ENCODE measurements at regions not wholly inside any gene's neighbourhood (a gene's known extent, or its start where the extent isn't known, plus 50 kb on each side); places are given as distances from the start of the nearest gene placed in this dataset.
"Not testable (repeated sequence)": the region's sequence is repeated elsewhere in the genome, so short reads cannot be mapped to it uniquely, and the experiment has no call there.

- Mint-ChIP-seq H3K27ac (no peak overlapping the region), H3K36me3 (ENCODE audit: low read depth) (no peaks in the 10 kb centered on the region), H3K9me3 (ENCODE audit: low read depth) (no peaks in the 10 kb centered on the region), H3K4me1 (no peaks in the 10 kb centered on the region), H3K27me3 (peaks cover 12% of the 10 kb centered on the region), H3K4me3 (no peak overlapping the region)
- ChIA-PET POLR2A (no interaction called here), CTCF (interaction anchor here (0.5 kb wide), 1 partner anchor 40 kb away, joined by 3 read pairs; no protein-coding TSS in a partner anchor)
- DNase-seq (no peak), ATAC-seq (no peak)
- intact Hi-C loops (cut with DNase I, micrococcal nuclease): no loop called here
Observed at GRCh38 chr6:3615391-3616380, 135.8 kb downstream of the PXDC1 start.

GRCh38 chr6:3614918-3615317, 136.6 kb downstream of the PXDC1 start:
- ChIA-PET POLR2A (no interaction called here), CTCF (no interaction called here)
- H3K4me3 Mint-ChIP-seq: no peak overlapping the region
- no peaks in the 10 kb centered on the region for H3K9me3 Mint-ChIP-seq (ENCODE audit: low read depth)
- DNase-seq (no peak), ATAC-seq (no peak)
- intact Hi-C loops (cut with DNase I, micrococcal nuclease): no loop called here
- H3K36me3 Mint-ChIP-seq (ENCODE audit: low read depth): no peaks in the 10 kb centered on the region
- H3K27ac Mint-ChIP-seq: no peak overlapping the region
- H3K4me1 Mint-ChIP-seq: no peaks in the 10 kb centered on the region
- H3K27me3 Mint-ChIP-seq: peaks cover 12% of the 10 kb centered on the region

GRCh38 chr6:3613565-3613964, 137.9 kb downstream of the PXDC1 start:
- H3K4me1 Mint-ChIP-seq; H3K4me3 Mint-ChIP-seq; POLR2A ChIA-PET; intact Hi-C loops (cut with DNase I, micrococcal nuclease); ATAC-seq; H3K9me3 Mint-ChIP-seq (ENCODE audit: low read depth); CTCF ChIA-PET; DNase-seq; H3K27ac Mint-ChIP-seq; H3K36me3 Mint-ChIP-seq (ENCODE audit: low read depth): not testable (repeated sequence)
- H3K27me3 Mint-ChIP-seq: peaks cover 12% of the 10 kb centered on the region

- no peaks in the 10 kb centered on the region for H3K9me3 Mint-ChIP-seq (ENCODE audit: low read depth)
- CTCF ChIA-PET: interaction anchor here (0.9 kb wide), 1 partner anchor 14 kb away, joined by 3 read pairs; no protein-coding TSS in a partner anchor
- ATAC-seq: no peak
Observed at GRCh38 chr6:3612341-3613041, 139.0 kb downstream of the PXDC1 start.

GRCh38 chr6:3610921-3611320, 140.6 kb downstream of the PXDC1 start:
- intact Hi-C loops (cut with DNase I, micrococcal nuclease): no loop called here

More at GRCh38 chr6:3612341-3613041, 139.0 kb downstream of the PXDC1 start:
- Mint-ChIP-seq H3K27ac (no peak overlapping the region), H3K4me1 (no peaks in the 10 kb centered on the region), H3K36me3 (ENCODE audit: low read depth) (no peaks in the 10 kb centered on the region), H3K4me3 (no peak overlapping the region), H3K27me3 (peaks cover 12% of the 10 kb centered on the region)
- intact Hi-C loops (cut with DNase I, micrococcal nuclease): no loop called here
- no peak for DNase-seq
- POLR2A ChIA-PET: no interaction called here

GRCh38 chr6:3610206-3610605, 141.3 kb downstream of the PXDC1 start:
- Mint-ChIP-seq H3K4me1 (no peaks in the 10 kb centered on the region), H3K36me3 (ENCODE audit: low read depth) (no peaks in the 10 kb centered on the region), H3K27ac (no peak overlapping the region), H3K27me3 (peaks cover 12% of the 10 kb centered on the region), H3K9me3 (ENCODE audit: low read depth) (no peaks in the 10 kb centered on the region), H3K4me3 (no peak overlapping the region)
- intact Hi-C loops (cut with DNase I, micrococcal nuclease): no loop called here
- ChIA-PET CTCF (interaction anchor here (0.6 to 0.7 kb wide), 3 partner anchors 96 to 692 kb away, joined by 3 read pairs; no protein-coding TSS in a partner anchor), POLR2A (no interaction called here)
- DNase-seq (no peak), ATAC-seq (no peak)

More at GRCh38 chr6:3610921-3611320, 140.6 kb downstream of the PXDC1 start:
- H3K36me3 Mint-ChIP-seq (ENCODE audit: low read depth): no peaks in the 10 kb centered on the region
- ATAC-seq (no peak), DNase-seq (no peak)
- peaks cover 12% of the 10 kb centered on the region for H3K27me3 Mint-ChIP-seq
- no peaks in the 10 kb centered on the region for H3K9me3 Mint-ChIP-seq (ENCODE audit: low read depth)
- ChIA-PET CTCF (no interaction called here), POLR2A (no interaction called here)
- H3K27ac Mint-ChIP-seq: no peak overlapping the region
- H3K4me1 Mint-ChIP-seq: no peaks in the 10 kb centered on the region
- no peak overlapping the region for H3K4me3 Mint-ChIP-seq

GRCh38 chr6:3609388-3609787, 142.1 kb downstream of the PXDC1 start:
- no peak for ATAC-seq
- Mint-ChIP-seq H3K27me3 (peaks cover 13% of the 10 kb centered on the region), H3K36me3 (ENCODE audit: low read depth) (no peaks in the 10 kb centered on the region), H3K4me3 (no peak overlapping the region), H3K4me1 (no peaks in the 10 kb centered on the region), H3K9me3 (ENCODE audit: low read depth) (no peaks in the 10 kb centered on the region), H3K27ac (no peak overlapping the region)
- no peak for DNase-seq
- POLR2A ChIA-PET: no interaction called here
- CTCF ChIA-PET: no interaction called here
- intact Hi-C loops (cut with DNase I, micrococcal nuclease): no loop called here

GRCh38 chr6:3608159-3608558, 143.4 kb downstream of the PXDC1 start:
- ChIA-PET CTCF (no interaction called here), POLR2A (no interaction called here)
- no peak for ATAC-seq
- Mint-ChIP-seq H3K36me3 (ENCODE audit: low read depth) (no peaks in the 10 kb centered on the region), H3K4me3 (no peak overlapping the region), H3K9me3 (ENCODE audit: low read depth) (no peaks in the 10 kb centered on the region), H3K27ac (no peak overlapping the region), H3K27me3 (peaks cover 14% of the 10 kb centered on the region), H3K4me1 (no peaks in the 10 kb centered on the region)
- no peak for DNase-seq
- intact Hi-C loops (cut with DNase I, micrococcal nuclease): no loop called here

GRCh38 chr6:3607599-3607998, 143.9 kb downstream of the PXDC1 start:
- Mint-ChIP-seq H3K4me3 (no peak overlapping the region), H3K36me3 (ENCODE audit: low read depth) (no peaks in the 10 kb centered on the region), H3K9me3 (ENCODE audit: low read depth) (peaks cover under 1% of the 10 kb centered on the region), H3K27ac (no peak overlapping the region), H3K27me3 (peaks cover 16% of the 10 kb centered on the region), H3K4me1 (no peaks in the 10 kb centered on the region)
- ATAC-seq: no peak
- POLR2A ChIA-PET: no interaction called here
- DNase-seq: no peak
- intact Hi-C loops (cut with DNase I, micrococcal nuclease): no loop called here
- CTCF ChIA-PET: no interaction called here

GRCh38 chr6:3607171-3607570, 144.3 kb downstream of the PXDC1 start:
- H3K36me3 Mint-ChIP-seq (ENCODE audit: low read depth): no peaks in the 10 kb centered on the region
- H3K27me3 Mint-ChIP-seq: peaks cover 20% of the 10 kb centered on the region
- no peak overlapping the region for H3K27ac Mint-ChIP-seq
- POLR2A ChIA-PET: no interaction called here
- H3K9me3 Mint-ChIP-seq (ENCODE audit: low read depth): peaks cover 5% of the 10 kb centered on the region
- CTCF ChIA-PET: no interaction called here
- no peak overlapping the region for H3K4me3 Mint-ChIP-seq
- DNase-seq (no peak), ATAC-seq (no peak)
- H3K4me1 Mint-ChIP-seq: no peaks in the 10 kb centered on the region
- intact Hi-C loops (cut with DNase I, micrococcal nuclease): no loop called here

GRCh38 chr6:3603340-3604130, 146.7 kb upstream of the SLC22A23 start:
- Mint-ChIP-seq H3K4me3 (no peak overlapping the region), H3K27ac (no peak overlapping the region), H3K36me3 (ENCODE audit: low read depth) (no peaks in the 10 kb centered on the region), H3K9me3 (ENCODE audit: low read depth) (peaks cover 15% of the 10 kb centered on the region), H3K4me1 (no peaks in the 10 kb centered on the region), H3K27me3 (peaks cover 30% of the 10 kb centered on the region)
- ChIA-PET CTCF (no interaction called here), POLR2A (no interaction called here)
- no peak for DNase-seq
- intact Hi-C loops (cut with DNase I, micrococcal nuclease): no loop called here
- ATAC-seq: no peak

All from activated CD4-positive, alpha-beta T cell treated with anti-CD3 and anti-CD28 coated beads for 36 hours (primary cell).